GM23338 (cell line): ENCODE measurements at regions not wholly inside any gene's neighbourhood (a gene's known extent, or its start where the extent isn't known, plus 50 kb on each side); places are given as distances from the start of the nearest gene placed in this dataset.

Experiments
- ATAC-seq: fragments of 200-7000 bp; cut with Tn5 transposase; 3 replicates; pipeline ENCODE4 v1.9.1; 2020
- DNase-seq: peaks from one replicate; pipeline ENCODE4 v3.0.0-alpha.2; 2015; ENCODE audit warnings: low spot score
- H2AFZ ChIP-seq: fragments of 200-600 bp; sonication (generic); 2 replicates; pipeline ENCODE4 v1.8.0; 2016; ENCODE audit warnings: antibody characterized with exemption, mild to moderate bottlenecking, moderate library complexity
- H3F3A ChIP-seq: fragments of 200-600 bp; sonication (generic); replicated peaks from 2 replicates; pipeline ENCODE4 v1.8.0; 2017; ENCODE audit warnings: antibody characterized with exemption, mixed run types, low read depth
- H3K27ac ChIP-seq: fragments of 200-600 bp; sonication (generic); 2 replicates; pipeline ENCODE4 v1.6.1; 2016; ENCODE audit warnings: low read depth
- H3K27me3 ChIP-seq: fragments of 200-600 bp; sonication (generic); 2 replicates; pipeline ENCODE4 v1.8.0; 2016; ENCODE audit warnings: mild to moderate bottlenecking, mixed run types, moderate library complexity; ENCODE audit not compliant: insufficient read depth
- H3K36me3 ChIP-seq: fragments of 200-600 bp; sonication (generic); 2 replicates; pipeline ENCODE4 v1.8.0; 2016; ENCODE audit warnings: mild to moderate bottlenecking; ENCODE audit not compliant: insufficient read depth
- H3K4me1 ChIP-seq: fragments of 200-600 bp; sonication (generic); 2 replicates; pipeline ENCODE4 v1.8.0; 2016; ENCODE audit warnings: mild to moderate bottlenecking, moderate library complexity; ENCODE audit not compliant: insufficient read depth
- H3K4me2 ChIP-seq: fragments of 200-600 bp; sonication (generic); 2 replicates; pipeline ENCODE4 v1.7.1; 2017; ENCODE audit warnings: mixed run types
- H3K4me3 ChIP-seq: fragments of 200-600 bp; sonication (generic); 2 replicates; pipeline ENCODE4 v1.6.1; 2016; ENCODE audit warnings: mixed run types
- H3K79me2 ChIP-seq: fragments of 200-600 bp; sonication (generic); replicated peaks from 2 replicates; pipeline ENCODE4 v1.8.0; 2017; ENCODE audit warnings: mild to moderate bottlenecking; ENCODE audit not compliant: insufficient read depth
- H3K9me2 ChIP-seq: fragments of 200-600 bp; sonication (generic); 2 replicates; pipeline ENCODE4 v1.8.0; 2017; ENCODE audit not compliant: insufficient read depth
- H4K20me1 ChIP-seq: fragments of 200-600 bp; sonication (generic); replicated peaks from 2 replicates; pipeline ENCODE4 v1.8.0; 2017; ENCODE audit warnings: mild to moderate bottlenecking; ENCODE audit not compliant: insufficient read depth
- H3K27ac Mint-ChIP-seq: 2 replicates; pipeline ENCODE4 v1.8.0; 2020; ENCODE audit warnings: inconsistent platforms, mild to moderate bottlenecking, moderate library complexity, mixed read lengths
- H3K27me3 Mint-ChIP-seq: 3 replicates; pipeline ENCODE4 v1.8.0; 2022; ENCODE audit warnings: low read depth, mild to moderate bottlenecking, moderate library complexity, mixed read lengths, inconsistent platforms; ENCODE audit not compliant: insufficient read depth, poor library complexity
- H3K36me3 Mint-ChIP-seq: 3 replicates; pipeline ENCODE4 v1.8.0; 2021; ENCODE audit warnings: low read depth, mild to moderate bottlenecking, inconsistent platforms, moderate library complexity, mixed read lengths
- H3K4me1 Mint-ChIP-seq: 3 replicates; pipeline ENCODE4 v1.8.0; 2020; ENCODE audit warnings: mild to moderate bottlenecking, inconsistent platforms, mixed read lengths
- H3K4me3 Mint-ChIP-seq: 3 replicates; pipeline ENCODE4 v1.8.0; 2021; ENCODE audit warnings: moderate library complexity, mild to moderate bottlenecking, inconsistent platforms, mixed read lengths
- H3K9me3 Mint-ChIP-seq: 3 replicates; pipeline ENCODE4 v1.8.0; 2020; ENCODE audit warnings: moderate library complexity, mild to moderate bottlenecking, inconsistent platforms, mixed read lengths
- CREB1 ChIP-seq: fragments of 250-450 bp; sonication (Bioruptor Pico); IDR thresholded peaks from 2 replicates; pipeline ENCODE4 v1.5.0; 2020; ENCODE audit warnings: low read depth, mild to moderate bottlenecking, moderate library complexity
- ETS1 ChIP-seq: IDR thresholded peaks from 2 replicates; pipeline ENCODE4 v1.6.1; 2016; ENCODE audit warnings: antibody characterized with exemption
- EZH2 ChIP-seq: fragments of 200-600 bp; sonication (generic); IDR thresholded peaks from one replicate; pipeline ENCODE4 v1.8.0; 2017; ENCODE audit warnings: antibody characterized with exemption, mild to moderate bottlenecking, low read depth; ENCODE audit not compliant: unreplicated experiment
- EZH2phosphoT487 ChIP-seq: fragments of 200-600 bp; sonication (generic); IDR thresholded peaks from one replicate; pipeline ENCODE4 v1.8.1; 2018; ENCODE audit warnings: antibody characterized with exemption; ENCODE audit not compliant: unreplicated experiment
- JUNB ChIP-seq: IDR thresholded peaks from one replicate; pipeline ENCODE4 v1.6.1; 2016; ENCODE audit warnings: antibody characterized with exemption; ENCODE audit not compliant: unreplicated experiment
- ZNF462 ChIP-seq: fragments of 250-450 bp; sonication (Bioruptor Pico); IDR thresholded peaks from 2 replicates; pipeline ENCODE4 v1.5.0; 2020; ENCODE audit warnings: mild to moderate bottlenecking, moderate library complexity

- no peaks in the 10 kb centered on the region for H3K4me1 ChIP-seq
- H3K36me3 Mint-ChIP-seq: peaks cover 6% of the 10 kb centered on the region; the same call in 1 of the 3 replicates
- H3F3A ChIP-seq: no peaks in the 10 kb centered on the region
- no peaks in the 10 kb centered on the region for H3K36me3 ChIP-seq
- no peak overlapping the region for H3K27ac Mint-ChIP-seq
- DNase-seq (no peak), ATAC-seq (no peak)
- H3K27me3 Mint-ChIP-seq: peaks cover 1% of the 10 kb centered on the region
- no peak overlapping the region for H3K27ac ChIP-seq
- H3K9me3 Mint-ChIP-seq: peaks cover 11% of the 10 kb centered on the region; the same call in 2 of the 3 replicates
- peaks cover 3% of the 10 kb centered on the region; the same call in 1 of the 2 replicates for H3K9me2 ChIP-seq
- TF ChIP-seq CREB1 (CRISPR knock-in tag) (no peak), EZH2phosphoT487 (no peak), ETS1 (no peak), EZH2 (no peak), ZNF462 (CRISPR knock-in tag) (no peak), JUNB (no peak)
- no peaks in the 10 kb centered on the region for H4K20me1 ChIP-seq
- H3K4me3 ChIP-seq: no peak overlapping the region
- peaks cover 2% of the 10 kb centered on the region; the same call in 2 of the 3 replicates for H3K4me1 Mint-ChIP-seq
- H3K27me3 ChIP-seq: no peaks in the 10 kb centered on the region
- H3K4me2 ChIP-seq: no peak overlapping the region
- H3K4me3 Mint-ChIP-seq: no peak overlapping the region
- no peak overlapping the region for H2AFZ ChIP-seq
- H3K79me2 ChIP-seq: no peaks in the 10 kb centered on the region
Observed at GRCh38 chr10:10434312-10434711, 583.4 kb upstream of the CELF2 start.
